ENCODE measurements at regions not wholly inside any gene's neighbourhood (a gene's known extent, or its start where the extent isn't known, plus 50 kb on each side); places are given as distances from the start of the nearest gene placed in this dataset.

- TF ChIP-seq CTCF (IDR thresholded peaks at IDR 0.05) (no peak), POLR2A (IDR thresholded peaks at IDR 0.05) (no peak)
Measured at GRCh38 chr6:155882527-155883333, 427.1 kb upstream of the NOX3 start.
